HG03432 (cell line): ENCODE measurements at regions not wholly inside any gene's neighbourhood (a gene's known extent, or its start where the extent isn't known, plus 50 kb on each side); places are given as distances from the start of the nearest gene placed in this dataset.
A peak's percentile ranks its signal among the peaks of the same experiment; 100 is the strongest.
"Not testable (repeated sequence)": the region's sequence is repeated elsewhere in the genome, so short reads cannot be mapped to it uniquely, and the experiment has no call there.

Experiments
- ATAC-seq: cut with Tn5 transposase; IDR thresholded peaks from one replicate; pipeline ENCODE4 v1.9.1; 2021; ENCODE audit warnings: mild to moderate bottlenecking, moderate library complexity; ENCODE audit not compliant: unreplicated experiment

GRCh38 chr7:67604461-67605386 is 608.1 kb downstream of the TYW1 start:
- ATAC-seq: no peak

DNA sequence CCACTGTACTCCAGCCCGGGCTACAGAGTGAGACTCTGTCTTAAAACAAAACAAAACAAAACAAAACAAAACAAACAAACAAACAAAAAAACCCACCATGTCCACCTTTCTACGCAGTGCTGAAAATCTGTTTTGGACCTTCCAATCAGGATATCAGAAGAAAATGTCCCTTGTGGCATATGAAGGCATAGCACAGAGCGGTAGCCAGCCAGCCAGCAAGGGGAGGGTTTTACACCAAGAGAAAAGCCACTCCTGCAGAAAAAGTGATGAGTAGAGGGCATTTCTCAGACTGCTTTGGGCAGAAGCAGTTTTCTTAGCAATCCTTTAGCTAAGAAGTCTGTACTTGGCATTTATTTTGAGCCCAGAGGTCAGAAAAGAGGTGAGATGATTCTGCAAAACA is 612.2 kb downstream of the TYW1 start:
- no peak for ATAC-seq

GRCh38 chr7:67610897-67611296 is 614.3 kb downstream of the TYW1 start:
- no peak for ATAC-seq

DNA sequence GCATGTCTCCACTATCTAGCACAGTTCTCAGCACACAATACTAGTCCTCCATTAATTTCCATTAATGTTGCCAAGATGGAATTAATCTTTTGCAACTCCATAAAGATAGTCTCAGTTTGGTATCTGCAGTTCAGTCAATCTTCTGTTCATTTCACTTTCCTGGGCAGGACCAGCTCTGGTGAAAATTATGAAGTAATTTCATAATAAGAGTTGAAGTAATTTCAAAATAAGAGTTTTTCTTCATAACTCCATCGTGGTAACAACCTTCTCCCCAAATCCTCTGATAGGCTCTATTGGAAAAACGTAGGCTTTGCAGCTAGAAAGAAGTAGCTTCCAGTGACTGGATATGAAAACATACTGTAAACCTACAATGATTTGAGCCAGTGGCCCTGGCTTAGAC is 618.2 kb downstream of the TYW1 start:
- ATAC-seq: no peak

DNA sequence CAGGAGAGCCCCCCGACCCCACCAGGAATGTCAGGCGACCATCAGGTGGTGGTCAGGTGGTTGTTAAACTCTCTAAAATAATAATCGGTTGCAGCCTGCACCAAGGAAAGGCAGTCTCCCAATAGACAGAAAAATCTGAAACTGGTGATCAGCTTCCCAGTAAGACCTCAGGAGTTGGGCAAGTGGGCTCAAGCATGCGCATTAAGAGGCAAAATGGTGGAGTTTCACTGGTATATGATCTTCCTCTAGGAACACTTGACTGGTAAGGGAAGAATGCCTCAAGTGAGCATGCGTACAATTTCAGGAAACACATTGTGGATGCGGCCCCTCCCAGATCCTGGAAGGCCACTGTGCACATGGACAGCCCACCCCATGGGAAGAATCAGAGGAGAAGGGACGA is 619.9 kb downstream of the TYW1 start:
- no peak for ATAC-seq

DNA sequence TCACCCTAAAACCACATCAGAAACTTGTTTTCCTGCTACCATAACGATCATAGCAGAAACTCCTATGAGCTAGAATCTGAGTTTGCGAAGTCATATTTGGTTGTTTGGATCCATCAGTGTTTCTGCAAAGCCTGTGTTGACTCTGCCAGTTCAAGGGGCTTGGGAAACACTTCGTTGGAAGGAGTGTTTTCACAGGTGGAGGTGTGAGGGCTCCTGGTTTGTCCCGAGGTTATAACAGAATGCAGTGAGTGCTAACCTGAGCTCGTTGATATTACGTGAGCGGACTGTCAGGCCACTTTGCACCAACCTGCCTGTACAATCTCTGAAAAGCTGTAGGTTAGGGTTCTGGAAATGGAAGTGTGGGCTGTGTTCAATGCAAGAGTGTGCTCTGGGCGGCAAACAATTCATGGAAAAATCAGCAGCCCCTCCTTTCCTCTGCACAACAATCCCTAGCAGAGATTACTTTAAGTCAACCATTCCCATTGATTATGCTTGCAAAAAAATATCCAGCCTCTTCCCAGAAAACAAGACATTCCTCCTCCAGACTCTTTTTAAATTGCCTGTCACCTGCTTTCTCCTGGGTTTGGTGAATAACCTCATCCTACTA is 622.0 kb downstream of the TYW1 start:
- no peak for ATAC-seq

DNA sequence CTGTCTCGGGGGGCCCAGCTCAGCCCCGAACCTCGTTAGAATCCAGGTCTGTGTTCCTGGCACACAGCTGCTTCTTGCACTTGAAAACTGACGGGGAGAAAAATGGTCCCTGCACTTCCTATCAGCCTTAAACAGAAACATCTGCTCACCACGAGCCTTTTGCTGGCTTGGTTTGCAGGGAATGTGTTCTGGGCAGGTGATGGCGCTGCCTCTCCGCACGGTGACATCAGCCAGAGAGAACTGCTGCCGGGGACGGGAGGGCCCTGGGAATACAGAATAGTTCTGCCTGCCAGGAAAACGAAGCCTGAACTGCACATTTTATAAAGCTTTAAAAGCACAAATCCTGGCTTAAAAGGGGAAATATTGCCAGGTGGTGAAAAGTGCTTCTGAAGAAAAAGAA is 622.5 kb downstream of the TYW1 start:
- no peak for ATAC-seq

DNA sequence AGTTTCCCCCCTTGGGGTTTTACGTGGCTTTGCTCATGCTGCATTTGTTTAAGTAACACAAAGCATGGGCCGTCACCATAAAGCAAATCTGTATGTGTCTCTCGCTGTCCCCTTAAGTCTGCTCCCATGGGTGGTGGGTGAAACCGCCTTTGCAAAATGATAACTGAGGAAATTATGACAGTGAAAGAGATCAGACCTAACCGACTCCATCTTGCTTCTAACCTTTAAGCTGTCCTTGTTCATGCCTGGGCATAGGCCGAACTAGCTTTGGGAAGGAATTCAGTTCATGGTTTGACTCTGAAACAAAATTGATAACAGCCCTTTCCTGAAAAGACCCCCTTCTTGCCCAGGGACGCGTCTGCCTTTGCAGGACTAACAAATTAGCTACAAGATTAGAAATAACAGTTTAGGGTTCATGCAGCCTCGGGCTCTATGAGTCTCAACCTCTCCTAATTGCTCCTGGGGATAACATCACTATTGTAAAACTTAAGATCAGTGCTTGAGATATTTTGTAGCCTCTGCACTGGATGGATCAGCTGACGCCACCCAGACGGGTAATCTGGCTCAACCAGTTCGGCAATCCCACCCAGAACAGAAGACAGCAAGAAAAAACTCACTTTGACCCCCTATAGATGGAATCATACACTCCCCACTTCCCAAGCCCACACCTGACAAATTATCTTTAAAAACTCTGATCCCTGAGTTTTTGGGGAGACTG is 623.7 kb downstream of the TYW1 start:
- ATAC-seq: no peak

DNA sequence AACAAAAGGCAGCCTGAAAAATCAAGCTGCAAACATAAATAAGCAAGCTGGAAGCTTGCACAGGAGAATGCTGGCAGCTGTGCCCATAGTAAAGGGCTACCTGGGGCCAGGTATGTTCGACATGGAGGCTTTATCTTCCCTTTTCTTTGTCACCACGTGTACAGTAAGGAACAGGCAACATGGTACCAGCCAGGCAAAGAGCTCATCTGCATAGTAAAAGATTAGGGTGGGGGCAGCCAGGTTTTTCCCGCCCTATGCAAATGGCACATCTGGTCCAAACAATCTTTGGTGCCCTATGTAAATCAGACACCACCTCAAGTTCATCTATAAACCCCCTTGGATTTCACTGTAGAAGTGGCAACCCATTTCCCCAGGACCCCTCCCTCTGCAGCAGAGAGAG is 625.1 kb downstream of the TYW1 start:
- ATAC-seq: no peak

- ATAC-seq: peak; percentile 64
Observed at GRCh38 chr7:67625257-67625737, 628.7 kb downstream of the TYW1 start.

DNA sequence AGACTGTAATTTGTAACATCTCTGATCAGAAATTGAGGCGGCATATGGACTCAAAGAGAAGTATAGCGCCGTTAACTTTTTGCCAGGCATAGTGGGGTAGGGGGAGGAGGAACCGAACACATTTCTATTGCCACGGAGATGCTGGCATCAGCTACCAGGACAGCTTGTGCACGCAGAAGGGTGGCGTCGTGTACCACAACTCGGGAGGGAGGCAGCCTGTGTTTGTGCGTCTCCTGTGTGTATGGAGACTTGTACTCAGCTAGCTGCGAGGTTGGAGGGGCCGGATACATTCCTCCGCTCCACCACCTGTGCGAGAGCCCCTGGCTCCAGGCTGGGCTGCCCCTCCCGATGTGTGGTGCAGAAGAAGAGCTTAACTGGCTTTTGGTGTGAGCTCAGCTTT is 634.8 kb downstream of the TYW1 start:
- no peak for ATAC-seq

- no peak for ATAC-seq
Observed at GRCh38 chr7:67635271-67635670, 638.6 kb downstream of the TYW1 start.

DNA sequence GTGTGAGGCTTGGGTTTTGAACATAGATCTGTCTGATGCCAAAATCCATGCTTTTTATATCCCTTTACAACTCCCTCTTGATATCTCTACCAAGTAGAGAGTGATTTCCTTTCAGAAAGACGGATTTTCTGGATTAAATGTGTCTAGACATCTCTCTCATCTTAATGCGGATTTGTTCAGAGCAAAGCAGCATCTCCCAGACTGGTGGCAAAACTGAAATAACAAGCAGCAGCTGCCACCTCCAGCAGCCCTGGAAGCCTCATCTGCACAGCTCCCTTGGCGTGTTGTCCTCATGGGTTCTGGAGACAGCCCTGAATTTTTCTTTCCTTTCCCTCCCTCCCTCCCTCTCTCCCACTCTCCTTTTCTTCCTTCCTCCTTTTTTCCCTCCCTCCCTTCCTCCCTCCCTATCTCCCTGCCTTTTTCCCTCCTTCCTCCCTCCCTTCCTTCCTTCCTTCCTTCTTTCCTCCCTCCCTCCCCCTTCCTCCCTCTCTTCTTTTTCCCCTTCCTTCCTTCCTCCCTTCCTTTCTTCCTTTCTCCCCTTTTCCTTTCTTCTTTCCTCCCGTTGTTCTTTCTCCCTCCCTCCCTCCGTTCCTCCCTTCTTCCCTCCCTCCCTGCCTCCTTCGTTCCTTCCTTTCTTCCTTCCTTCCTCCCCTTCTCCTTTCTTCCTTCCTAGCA is 639.9 kb downstream of the TYW1 start:
- ATAC-seq: no peak

- no peak for ATAC-seq
Observed at GRCh38 chr7:67637023-67637358, 640.4 kb downstream of the TYW1 start.

GRCh38 chr7:67642542-67642941 is 645.9 kb downstream of the TYW1 start:
- ATAC-seq: not testable (repeated sequence)

DNA sequence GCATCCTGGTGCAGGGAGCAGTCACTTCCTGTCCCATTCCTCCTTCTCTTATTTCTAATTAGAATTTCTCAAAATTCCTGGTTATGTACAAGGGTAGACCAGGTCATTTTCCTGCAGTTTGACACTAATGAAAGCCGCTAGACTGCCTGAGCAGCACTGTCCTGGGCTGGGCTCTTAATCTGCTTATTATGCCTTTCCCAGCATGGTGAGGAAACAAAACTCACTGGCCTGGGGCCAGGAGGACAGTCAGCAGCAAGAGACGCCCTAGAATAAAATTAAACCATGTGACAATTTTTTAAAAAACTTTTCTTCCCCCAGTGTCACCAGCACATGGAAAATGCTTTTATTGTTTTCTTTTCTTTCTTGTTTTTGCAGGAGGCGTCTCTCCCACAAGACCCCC is 647.5 kb downstream of the TYW1 start:
- no peak for ATAC-seq

- no peak for ATAC-seq
Observed at GRCh38 chr7:67652937-67653336, 656.3 kb downstream of the TYW1 start.

DNA sequence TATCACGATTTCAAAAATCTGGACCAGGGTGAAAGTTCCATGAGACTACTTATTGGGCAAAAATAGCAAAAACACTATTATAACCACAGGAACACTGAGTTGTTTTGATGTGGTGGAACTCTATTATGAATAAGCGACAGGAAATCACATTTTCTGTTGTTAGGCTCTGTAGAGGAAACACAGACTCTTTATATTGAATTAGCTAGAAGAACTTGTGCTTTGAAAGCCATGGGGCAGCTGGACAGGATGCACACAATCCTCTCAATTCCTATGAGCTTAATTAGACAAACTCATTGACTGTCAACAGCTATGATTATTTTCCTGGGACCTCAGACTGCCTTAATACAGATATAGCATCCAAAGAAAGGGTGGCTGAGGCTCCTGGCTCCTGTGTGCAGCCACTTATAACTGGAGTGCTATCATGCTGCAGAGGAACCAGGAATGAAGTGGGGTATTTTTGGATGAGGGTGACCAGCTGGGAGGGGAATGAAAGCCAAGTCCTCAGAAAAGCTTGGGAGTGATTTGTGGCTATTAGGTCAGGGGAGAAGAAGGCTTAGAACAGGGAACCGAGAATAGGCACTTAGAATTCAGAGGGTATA is 657.3 kb downstream of the TYW1 start:
- no peak for ATAC-seq

- ATAC-seq: no peak
Observed at GRCh38 chr7:67654642-67655041, 658.0 kb downstream of the TYW1 start.

DNA sequence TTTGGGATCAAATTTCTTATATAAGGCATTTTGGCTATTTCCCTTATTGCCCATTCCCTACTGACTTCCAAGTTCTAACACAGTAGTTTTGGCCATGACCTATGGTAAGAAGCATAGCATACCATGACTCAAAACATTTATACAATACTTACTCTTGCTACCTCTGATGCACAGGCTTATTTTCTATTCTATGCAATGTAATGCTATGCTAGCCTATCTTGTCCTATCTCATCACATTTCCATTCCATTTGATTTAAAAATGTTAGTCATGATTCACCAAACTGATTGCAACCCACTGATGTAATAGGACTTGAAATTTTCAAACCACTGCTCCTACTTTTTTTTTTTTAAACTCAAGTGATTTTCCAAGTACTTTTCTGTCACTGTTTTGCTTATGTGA is 658.5 kb downstream of the TYW1 start:
- no peak for ATAC-seq

- ATAC-seq: no peak
Observed at GRCh38 chr7:67659091-67659490, 662.5 kb downstream of the TYW1 start.
